ENCODE measurements at regions not wholly inside any gene's neighbourhood (a gene's known extent, or its start where the extent isn't known, plus 50 kb on each side); places are given as distances from the start of the nearest gene placed in this dataset.

GRCh38 chr2:163343316-163343715 lies 392.5 kb downstream of the FIGN start:
- Histone ChIP-seq H3K9ac (ENCODE audit: low read length) (no peak overlapping the region), H3K9me2 (replicated peaks; ENCODE audit: insufficient read depth, low read length) (no peaks in the 10 kb centered on the region), H3K27me3 (ENCODE audit: low read length) (no peaks in the 10 kb centered on the region), H3K4me3 (ENCODE audit: insufficient read depth, low read length, poor library complexity, severe bottlenecking) (no peak overlapping the region), H2AFZ (ENCODE audit: low read depth, low read length, severe bottlenecking) (no peak overlapping the region), H3K27ac (ENCODE audit: low read depth, low read length) (no peak overlapping the region), H4K20me1 (ENCODE audit: low read depth, low read length) (no peaks in the 10 kb centered on the region), H3F3A (ENCODE audit: insufficient read depth) (no peaks in the 10 kb centered on the region), H3K9me3 (ENCODE audit: insufficient read depth, low read length) (no peaks in the 10 kb centered on the region), H3K36me3 (ENCODE audit: low read length) (no peaks in the 10 kb centered on the region), H3K79me2 (ENCODE audit: insufficient read depth, low read length) (no peaks in the 10 kb centered on the region), H3K4me2 (ENCODE audit: low read depth, low read length, poor library complexity, severe bottlenecking) (no peak overlapping the region)
- no peak for TF ChIP-seq EZH2phosphoT487 (conservative IDR thresholded peaks at IDR 0.05; ENCODE audit: low read length)

GRCh38 chr2:163341426-163341825 lies 394.4 kb downstream of the FIGN start:
- Histone ChIP-seq H2AFZ (ENCODE audit: low read depth, low read length, severe bottlenecking) (no peak overlapping the region), H3K4me2 (ENCODE audit: low read depth, low read length, poor library complexity, severe bottlenecking) (no peak overlapping the region), H4K20me1 (ENCODE audit: low read depth, low read length) (no peaks in the 10 kb centered on the region), H3F3A (ENCODE audit: insufficient read depth) (no peaks in the 10 kb centered on the region), H3K27me3 (ENCODE audit: low read length) (no peaks in the 10 kb centered on the region), H3K9me3 (ENCODE audit: insufficient read depth, low read length) (no peaks in the 10 kb centered on the region), H3K9me2 (replicated peaks; ENCODE audit: insufficient read depth, low read length) (no peaks in the 10 kb centered on the region), H3K79me2 (ENCODE audit: insufficient read depth, low read length) (no peaks in the 10 kb centered on the region), H3K9ac (ENCODE audit: low read length) (no peak overlapping the region), H3K36me3 (ENCODE audit: low read length) (no peaks in the 10 kb centered on the region), H3K27ac (ENCODE audit: low read depth, low read length) (no peak overlapping the region), H3K4me3 (ENCODE audit: insufficient read depth, low read length, poor library complexity, severe bottlenecking) (no peak overlapping the region)
- TF ChIP-seq EZH2phosphoT487 (conservative IDR thresholded peaks at IDR 0.05; ENCODE audit: low read length) (no peak), CTCF (IDR thresholded peaks at IDR 0.05; ENCODE audit: insufficient read depth, low read length, poor library complexity, severe bottlenecking) (no peak)

GRCh38 chr2:163338270-163338669 lies 397.5 kb downstream of the FIGN start:
- no peak for TF ChIP-seq CTCF (IDR thresholded peaks at IDR 0.05; ENCODE audit: insufficient read depth, low read length, poor library complexity, severe bottlenecking)
- TF ChIP-seq EZH2phosphoT487 (conservative IDR thresholded peaks at IDR 0.05; ENCODE audit: low read length), result no peak
- Histone ChIP-seq H3K79me2 (ENCODE audit: insufficient read depth, low read length) (no peaks in the 10 kb centered on the region), H3F3A (ENCODE audit: insufficient read depth) (no peaks in the 10 kb centered on the region), H3K4me2 (ENCODE audit: low read depth, low read length, poor library complexity, severe bottlenecking) (no peak overlapping the region), H3K9ac (ENCODE audit: low read length) (no peak overlapping the region), H3K9me2 (replicated peaks; ENCODE audit: insufficient read depth, low read length) (no peaks in the 10 kb centered on the region), H3K27ac (ENCODE audit: low read depth, low read length) (no peak overlapping the region), H3K9me3 (ENCODE audit: insufficient read depth, low read length) (no peaks in the 10 kb centered on the region), H4K20me1 (ENCODE audit: low read depth, low read length) (no peaks in the 10 kb centered on the region), H3K4me3 (ENCODE audit: insufficient read depth, low read length, poor library complexity, severe bottlenecking) (no peak overlapping the region), H3K27me3 (ENCODE audit: low read length) (no peaks in the 10 kb centered on the region), H3K36me3 (ENCODE audit: low read length) (no peaks in the 10 kb centered on the region), H2AFZ (ENCODE audit: low read depth, low read length, severe bottlenecking) (no peak overlapping the region)

GRCh38 chr2:163324677-163325076 lies 411.1 kb downstream of the FIGN start:
- Histone ChIP-seq H3K27ac (ENCODE audit: low read depth, low read length) (no peak overlapping the region), H3K4me3 (ENCODE audit: insufficient read depth, low read length, poor library complexity, severe bottlenecking) (no peak overlapping the region), H3K9ac (ENCODE audit: low read length) (no peak overlapping the region), H3F3A (ENCODE audit: insufficient read depth) (no peaks in the 10 kb centered on the region), H4K20me1 (ENCODE audit: low read depth, low read length) (no peaks in the 10 kb centered on the region), H2AFZ (ENCODE audit: low read depth, low read length, severe bottlenecking) (no peak overlapping the region), H3K4me2 (ENCODE audit: low read depth, low read length, poor library complexity, severe bottlenecking) (no peak overlapping the region), H3K9me2 (replicated peaks; ENCODE audit: insufficient read depth, low read length) (no peaks in the 10 kb centered on the region), H3K36me3 (ENCODE audit: low read length) (no peaks in the 10 kb centered on the region), H3K27me3 (ENCODE audit: low read length) (no peaks in the 10 kb centered on the region), H3K79me2 (ENCODE audit: insufficient read depth, low read length) (no peaks in the 10 kb centered on the region), H3K9me3 (ENCODE audit: insufficient read depth, low read length) (no peaks in the 10 kb centered on the region)
- TF ChIP-seq CTCF (IDR thresholded peaks at IDR 0.05; ENCODE audit: insufficient read depth, low read length, poor library complexity, severe bottlenecking), result no peak
- TF ChIP-seq EZH2phosphoT487 (conservative IDR thresholded peaks at IDR 0.05; ENCODE audit: low read length), result no peak
